ENCODE measurements at regions not wholly inside any gene's neighbourhood (a gene's known extent, or its start where the extent isn't known, plus 50 kb on each side); places are given as distances from the start of the nearest gene placed in this dataset.
A peak's percentile ranks its signal among the peaks of the same experiment; 100 is the strongest.

GRCh38 chr6:62819640-62820039 lies 391.6 kb upstream of the FKBP1C start:
- Histone ChIP-seq H4K8ac (ENCODE audit: low read depth, low read length) (no peak overlapping the region), H3K4me2 (ENCODE audit: insufficient read depth, low read length, poor library complexity, severe bottlenecking) (no peak overlapping the region), H2BK12ac (ENCODE audit: low read length) (no peak overlapping the region), H3K4ac (ENCODE audit: low read length) (no peak overlapping the region), H2BK120ac (ENCODE audit: low read depth, low read length) (no peak overlapping the region), H3K4me1 (ENCODE audit: control insufficient read depth in 2 of 2, insufficient read depth in 1 of 2, low read depth in 1 of 2, low read length in 2 of 2) (no peaks in the 10 kb centered on the region), H3K36me3 (replicated peaks in 1 of 2; ENCODE audit: control insufficient read depth in 2 of 2, insufficient read depth in 2 of 2, low read length in 2 of 2) (no peaks in the 10 kb centered on the region), H3K23ac (ENCODE audit: low read depth, low read length, poor library complexity) (no peak overlapping the region), H3K27me3 (ENCODE audit: control insufficient read depth in 3 of 3, insufficient read depth in 3 of 3, low read depth in 1 of 3, low read length in 3 of 3) (no peaks in the 10 kb centered on the region), H3K27ac (replicated peaks; ENCODE audit: low read length) (no peak overlapping the region), H4K91ac (ENCODE audit: low read depth, low read length, poor library complexity) (no peak overlapping the region), H2AK5ac (ENCODE audit: low read depth, low read length) (no peak overlapping the region), H3K79me1 (ENCODE audit: low read depth, low read length) (no peaks in the 10 kb centered on the region), H3K9me3 (replicated peaks in 1 of 2; ENCODE audit: control insufficient read depth in 2 of 2, insufficient read depth in 1 of 2, low read depth in 1 of 2, low read length in 2 of 2) (no peaks in the 10 kb centered on the region), H3K18ac (ENCODE audit: low read length) (no peak overlapping the region), H3K9ac (ENCODE audit: low read depth, low read length, poor library complexity) (no peak overlapping the region), H3K14ac (ENCODE audit: low read length) (no peak overlapping the region), H2BK15ac (ENCODE audit: low read length) (no peak overlapping the region), H3K4me3 (ENCODE audit: low read length in 2 of 2) (no peak overlapping the region), H2BK5ac (ENCODE audit: low read length) (no peak overlapping the region), H2AFZ (ENCODE audit: low read length) (no peak overlapping the region)
- no peak for DNase-seq (ENCODE audit: low spot score)
- no CpG with 5 or more reads among the region's 2 CpGs for WGBS, 2 donors (ENCODE audit: extremely low coverage in 2 of 2, insufficient read length in 2 of 2, insufficient replicate concordance in 1 of 2)

DNA sequence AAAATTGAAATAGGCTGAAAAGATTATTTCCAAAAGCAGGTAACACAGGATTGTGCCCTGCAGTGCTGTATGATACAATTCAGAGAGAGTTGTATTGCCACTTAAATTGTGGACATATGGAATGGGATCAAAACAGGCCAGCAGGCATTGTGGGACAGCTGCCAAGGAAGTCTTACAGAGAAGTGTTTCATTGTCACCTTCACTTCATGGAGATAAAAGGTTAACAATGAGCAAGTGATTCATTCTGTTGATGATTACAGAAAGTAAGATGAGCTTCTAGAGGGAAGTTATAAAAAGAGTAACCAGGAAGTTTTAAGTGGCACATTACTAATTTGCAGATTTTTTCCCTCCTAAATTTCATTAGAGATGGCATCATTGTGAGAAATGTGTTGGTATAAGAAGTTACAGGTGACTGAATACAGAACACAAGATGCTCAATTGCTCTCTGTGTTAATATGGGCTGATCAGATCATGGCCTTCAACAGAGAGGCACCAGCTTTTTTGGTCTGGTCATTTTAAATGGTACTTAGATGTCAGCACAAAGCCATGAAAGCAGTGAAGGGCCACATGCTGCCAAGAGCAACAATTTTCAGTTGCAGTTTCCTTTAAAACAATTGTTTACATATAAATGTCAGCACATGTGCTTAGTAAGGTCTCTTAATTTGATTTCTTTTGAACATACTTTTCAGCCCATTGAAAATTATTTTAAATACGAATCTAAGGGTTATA lies 402.5 kb upstream of the FKBP1C start:
- Histone ChIP-seq H3K27me3 (ENCODE audit: control insufficient read depth in 3 of 3, insufficient read depth in 3 of 3, low read depth in 1 of 3, low read length in 3 of 3) (no peaks in the 10 kb centered on the region), H3K4me1 (ENCODE audit: control insufficient read depth in 2 of 2, insufficient read depth in 1 of 2, low read depth in 1 of 2, low read length in 2 of 2) (peaks cover 0 to 2% of the 10 kb centered on the region in 2 donors), H3K9me3 (replicated peaks in 1 of 2; ENCODE audit: control insufficient read depth in 2 of 2, insufficient read depth in 1 of 2, low read depth in 1 of 2, low read length in 2 of 2) (no peaks in the 10 kb centered on the region), H3K27ac (replicated peaks; ENCODE audit: low read length) (no peak overlapping the region), H3K4ac (ENCODE audit: low read length) (no peak overlapping the region), H2BK15ac (ENCODE audit: low read length) (no peak overlapping the region), H2BK120ac (ENCODE audit: low read depth, low read length) (no peak overlapping the region), H3K4me3 (ENCODE audit: low read length in 2 of 2) (no peak overlapping the region), H2BK5ac (ENCODE audit: low read length) (no peak overlapping the region), H2AFZ (ENCODE audit: low read length) (no peak overlapping the region), H3K79me1 (ENCODE audit: low read depth, low read length) (no peaks in the 10 kb centered on the region), H4K91ac (ENCODE audit: low read depth, low read length, poor library complexity) (no peak overlapping the region), H3K4me2 (ENCODE audit: insufficient read depth, low read length, poor library complexity, severe bottlenecking) (no peak overlapping the region), H3K18ac (ENCODE audit: low read length) (no peak overlapping the region), H4K8ac (ENCODE audit: low read depth, low read length) (no peak overlapping the region), H3K23ac (ENCODE audit: low read depth, low read length, poor library complexity) (no peak overlapping the region), H3K36me3 (replicated peaks in 1 of 2; ENCODE audit: control insufficient read depth in 2 of 2, insufficient read depth in 2 of 2, low read length in 2 of 2) (no peaks in the 10 kb centered on the region), H3K14ac (ENCODE audit: low read length) (no peak overlapping the region), H2AK5ac (ENCODE audit: low read depth, low read length) (no peak overlapping the region), H2BK12ac (ENCODE audit: low read length) (no peak overlapping the region), H3K9ac (ENCODE audit: low read depth, low read length, poor library complexity) (no peak overlapping the region)
- DNase-seq (ENCODE audit: low spot score), result no peak
- no CpG with 5 or more reads among the region's 1 CpG for WGBS, 2 donors (ENCODE audit: extremely low coverage in 2 of 2, insufficient read length in 2 of 2, insufficient replicate concordance in 1 of 2)

GRCh38 chr6:62805431-62805830 lies 405.8 kb upstream of the FKBP1C start:
- no peak for DNase-seq (ENCODE audit: low spot score)
- H3K23ac ChIP-seq (ENCODE audit: low read depth, low read length, poor library complexity), result no peak overlapping the region
- no peak overlapping the region for H3K14ac ChIP-seq (ENCODE audit: low read length)
- H2BK120ac ChIP-seq (ENCODE audit: low read depth, low read length), result no peak overlapping the region
- no peaks in the 10 kb centered on the region for H3K79me1 ChIP-seq (ENCODE audit: low read depth, low read length)
- no peak overlapping the region for H3K18ac ChIP-seq (ENCODE audit: low read length)
- WGBS, 2 donors (ENCODE audit: extremely low coverage in 2 of 2, insufficient read length in 2 of 2, insufficient replicate concordance in 1 of 2), result no CpG with 5 or more reads among the region's 4 CpGs
- H4K91ac ChIP-seq (ENCODE audit: low read depth, low read length, poor library complexity), result no peak overlapping the region
- peaks cover 0 to 2% of the 10 kb centered on the region in 2 donors for H3K4me1 ChIP-seq (ENCODE audit: control insufficient read depth in 2 of 2, insufficient read depth in 1 of 2, low read depth in 1 of 2, low read length in 2 of 2)
- H3K27me3 ChIP-seq (ENCODE audit: control insufficient read depth in 3 of 3, insufficient read depth in 3 of 3, low read depth in 1 of 3, low read length in 3 of 3), result no peaks in the 10 kb centered on the region
- H2BK15ac ChIP-seq (ENCODE audit: low read length), result no peak overlapping the region
- H3K36me3 ChIP-seq (replicated peaks in 1 of 2; ENCODE audit: control insufficient read depth in 2 of 2, insufficient read depth in 2 of 2, low read length in 2 of 2), result no peaks in the 10 kb centered on the region
- H3K9me3 ChIP-seq (replicated peaks in 1 of 2; ENCODE audit: control insufficient read depth in 2 of 2, insufficient read depth in 1 of 2, low read depth in 1 of 2, low read length in 2 of 2), result peaks cover 0 to 2% of the 10 kb centered on the region in 2 donors
- no peak overlapping the region for H3K4me2 ChIP-seq (ENCODE audit: insufficient read depth, low read length, poor library complexity, severe bottlenecking)
- no peak overlapping the region for H3K27ac ChIP-seq (replicated peaks; ENCODE audit: low read length)
- no peak overlapping the region for H3K4ac ChIP-seq (ENCODE audit: low read length)
- no peak overlapping the region for H2BK5ac ChIP-seq (ENCODE audit: low read length)
- no peak overlapping the region for H3K4me3 ChIP-seq (ENCODE audit: low read length in 2 of 2)
- H2AFZ ChIP-seq (ENCODE audit: low read length), result no peak overlapping the region
- no peak overlapping the region for H2AK5ac ChIP-seq (ENCODE audit: low read depth, low read length)
- no peak overlapping the region for H2BK12ac ChIP-seq (ENCODE audit: low read length)
- no peak overlapping the region for H3K9ac ChIP-seq (ENCODE audit: low read depth, low read length, poor library complexity)
- H4K8ac ChIP-seq (ENCODE audit: low read depth, low read length), result no peak overlapping the region

DNA sequence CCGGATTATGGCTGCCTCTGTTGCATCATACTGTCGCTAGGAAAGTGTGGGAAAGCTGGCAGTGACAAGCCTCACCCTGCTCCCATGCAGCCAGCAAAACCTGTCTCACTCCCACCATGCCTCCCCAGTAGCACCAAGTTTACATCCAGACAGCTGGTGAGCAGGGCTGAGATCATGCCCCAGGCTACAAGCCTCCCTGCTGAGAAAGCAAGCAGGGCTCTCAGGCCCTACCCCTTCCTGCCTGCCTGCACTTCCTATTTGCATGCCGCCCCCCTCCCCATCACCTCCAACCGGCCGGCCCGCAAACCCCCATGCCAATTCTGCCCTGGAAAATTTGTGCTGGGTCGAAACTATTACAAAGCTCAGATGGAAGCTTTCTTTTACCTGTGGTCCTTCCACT lies 408.2 kb upstream of the FKBP1C start:
- no peak overlapping the region for H2BK12ac ChIP-seq (ENCODE audit: low read length)
- H2BK5ac ChIP-seq (ENCODE audit: low read length), result no peak overlapping the region
- no peak overlapping the region for H2BK15ac ChIP-seq (ENCODE audit: low read length)
- no peak overlapping the region for H2AK5ac ChIP-seq (ENCODE audit: low read depth, low read length)
- no peak overlapping the region for H3K14ac ChIP-seq (ENCODE audit: low read length)
- no peaks in the 10 kb centered on the region for H3K36me3 ChIP-seq (replicated peaks in 1 of 2; ENCODE audit: control insufficient read depth in 2 of 2, insufficient read depth in 2 of 2, low read length in 2 of 2)
- WGBS, 2 donors (ENCODE audit: extremely low coverage in 2 of 2, insufficient read length in 2 of 2, insufficient replicate concordance in 1 of 2), result no CpG with 5 or more reads among the region's 7 CpGs
- no peaks in the 10 kb centered on the region for H3K27me3 ChIP-seq (ENCODE audit: control insufficient read depth in 3 of 3, insufficient read depth in 3 of 3, low read depth in 1 of 3, low read length in 3 of 3)
- no peaks in the 10 kb centered on the region for H3K79me1 ChIP-seq (ENCODE audit: low read depth, low read length)
- no peak overlapping the region for H2AFZ ChIP-seq (ENCODE audit: low read length)
- H3K4me2 ChIP-seq (ENCODE audit: insufficient read depth, low read length, poor library complexity, severe bottlenecking), result no peak overlapping the region
- no peak overlapping the region for H3K18ac ChIP-seq (ENCODE audit: low read length)
- no peak overlapping the region for H3K4ac ChIP-seq (ENCODE audit: low read length)
- H2BK120ac ChIP-seq (ENCODE audit: low read depth, low read length), result no peak overlapping the region
- no peak for DNase-seq (ENCODE audit: low spot score)
- no peak overlapping the region for H3K9ac ChIP-seq (ENCODE audit: low read depth, low read length, poor library complexity)
- no peak overlapping the region for H3K27ac ChIP-seq (replicated peaks; ENCODE audit: low read length)
- no peak overlapping the region for H3K4me3 ChIP-seq (ENCODE audit: low read length in 2 of 2)
- peak overlapping the region; percentile 40 for H3K23ac ChIP-seq (ENCODE audit: low read depth, low read length, poor library complexity)
- no peak overlapping the region for H4K91ac ChIP-seq (ENCODE audit: low read depth, low read length, poor library complexity)
- no peak overlapping the region for H4K8ac ChIP-seq (ENCODE audit: low read depth, low read length)
- H3K9me3 ChIP-seq (replicated peaks in 1 of 2; ENCODE audit: control insufficient read depth in 2 of 2, insufficient read depth in 1 of 2, low read depth in 1 of 2, low read length in 2 of 2), result peaks cover 0 to 2% of the 10 kb centered on the region in 2 donors
- H3K4me1 ChIP-seq (ENCODE audit: control insufficient read depth in 2 of 2, insufficient read depth in 1 of 2, low read depth in 1 of 2, low read length in 2 of 2), result no peaks in the 10 kb centered on the region

Measured in neuronal stem cell (in vitro differentiated cells).